Embryonic facial prominence (tissue), 1 donor: ENCODE measurements at regions not wholly inside any gene's neighbourhood (a gene's known extent, or its start where the extent isn't known, plus 50 kb on each side); places are given as distances from the start of the nearest gene placed in this dataset.

Source experiments
- DNase-seq: peaks from one replicate; pipeline ENCODE4 v3.0.0-alpha.2; 2016; ENCODE audit errors: extremely low spot score

- DNase-seq = no peak
Measured at GRCh38 chr3:177978946-177979345, 557.3 kb upstream of the KCNMB2 start.

GRCh38 chr3:177979703-177980102, 556.5 kb upstream of the KCNMB2 start:
- no peak for DNase-seq

GRCh38 chr3:177981576-177981975, 554.7 kb upstream of the KCNMB2 start:
- DNase-seq = no peak

GRCh38 chr3:177982034-177982433, 554.2 kb upstream of the KCNMB2 start:
- no peak for DNase-seq

GRCh38 chr3:177983320-177983719, 552.9 kb upstream of the KCNMB2 start:
- DNase-seq = no peak

GRCh38 chr3:177992993-177993970, 543.0 kb upstream of the KCNMB2 start:
- DNase-seq = no peak

GRCh38 chr3:177994976-177995375, 541.3 kb upstream of the KCNMB2 start:
- no peak for DNase-seq

- DNase-seq = no peak
Measured at GRCh38 chr3:177995381-177996085, 540.7 kb upstream of the KCNMB2 start.

- no peak for DNase-seq
Measured at GRCh38 chr3:178001670-178002101, 534.5 kb upstream of the KCNMB2 start.

DNA sequence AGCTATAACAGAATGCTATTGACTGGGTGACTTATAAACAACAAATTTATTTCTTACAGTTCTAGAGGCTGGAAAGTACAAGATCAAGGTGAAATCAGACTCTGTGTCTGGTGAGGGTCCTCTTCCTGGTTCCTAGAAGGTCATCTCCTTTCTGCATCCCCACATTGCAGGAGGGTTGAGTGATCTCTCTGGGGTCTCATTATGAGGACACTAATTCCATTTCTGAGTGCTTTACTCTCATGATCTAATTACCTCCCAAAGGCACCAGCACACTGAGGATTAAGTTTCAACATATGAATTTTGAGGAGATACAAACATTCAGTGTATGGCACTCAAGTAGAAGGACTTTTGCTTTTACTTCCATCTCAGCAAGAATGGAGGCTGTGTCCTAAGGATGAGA, 534.1 kb upstream of the KCNMB2 start:
- DNase-seq = no peak

- DNase-seq = no peak
Measured at GRCh38 chr3:178003756-178004155, 532.5 kb upstream of the KCNMB2 start.

- no peak for DNase-seq
Measured at GRCh38 chr3:178005961-178006360, 530.3 kb upstream of the KCNMB2 start.

DNA sequence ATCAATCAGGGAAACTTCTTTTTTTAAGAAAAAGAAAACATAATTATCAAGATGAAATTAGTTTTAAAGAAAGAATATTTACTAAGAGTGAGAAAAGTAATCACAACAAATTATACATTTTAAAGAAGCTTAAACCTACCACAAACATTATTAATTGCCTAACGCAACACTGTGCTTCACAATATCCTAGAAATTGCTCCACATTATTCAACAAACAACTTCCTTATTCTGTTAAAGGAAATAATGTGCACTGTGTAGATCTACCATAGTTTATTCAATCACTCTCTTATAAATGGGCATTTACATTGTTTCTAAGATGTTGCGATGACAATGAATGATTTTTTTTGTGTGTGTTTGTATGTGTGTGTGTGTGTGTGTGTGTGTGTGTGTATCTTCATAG, 525.9 kb upstream of the KCNMB2 start:
- no peak for DNase-seq

- DNase-seq = no peak
Measured at GRCh38 chr3:178019645-178020044, 516.6 kb upstream of the KCNMB2 start.

DNA sequence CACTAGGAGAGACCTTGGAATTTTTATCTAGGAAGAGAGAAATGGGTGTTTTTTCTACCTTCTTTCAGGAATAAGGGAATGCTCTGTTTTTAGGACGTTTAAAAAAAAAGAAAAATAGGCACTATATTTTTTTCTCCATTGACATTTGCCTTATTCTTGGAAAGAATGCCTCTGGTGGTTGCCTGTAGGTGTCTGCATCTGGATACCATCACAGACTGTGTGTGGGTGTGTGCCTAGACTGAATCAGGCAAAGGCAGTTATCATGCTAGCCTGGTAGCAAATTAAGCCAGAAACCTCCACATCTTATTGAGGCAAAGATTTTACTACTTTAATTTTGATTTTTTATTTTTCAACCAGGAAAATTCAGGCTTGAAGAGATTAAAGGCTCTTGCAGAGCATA, 513.6 kb upstream of the KCNMB2 start:
- no peak for DNase-seq

GRCh38 chr3:178028933-178029332, 507.3 kb upstream of the KCNMB2 start:
- DNase-seq = no peak

GRCh38 chr3:178036451-178037144, 499.6 kb upstream of the KCNMB2 start:
- DNase-seq = no peak

- no peak for DNase-seq
Measured at GRCh38 chr3:178041931-178042330, 494.3 kb upstream of the KCNMB2 start.

DNA sequence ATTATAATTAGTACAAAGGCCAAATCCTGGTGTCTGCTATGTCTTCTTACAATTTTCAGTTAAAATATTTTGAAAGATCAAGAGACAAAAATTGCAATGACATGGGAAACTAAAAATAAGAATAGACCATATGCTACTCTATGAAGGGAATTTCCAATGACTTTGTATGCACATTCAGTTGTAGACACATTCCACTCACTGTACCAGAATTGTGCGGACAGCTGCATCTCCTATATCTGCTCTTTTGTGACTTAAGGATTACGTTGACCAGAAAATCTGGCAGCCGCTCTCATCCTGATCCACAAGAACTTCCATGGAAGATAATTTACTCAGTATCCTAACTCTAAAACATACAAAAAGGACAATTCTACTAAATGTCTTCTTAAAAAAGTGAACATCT, 493.9 kb upstream of the KCNMB2 start:
- no peak for DNase-seq

GRCh38 chr3:178043084-178043483, 493.2 kb upstream of the KCNMB2 start:
- no peak for DNase-seq

- DNase-seq = no peak
Measured at GRCh38 chr3:178044320-178044719, 491.9 kb upstream of the KCNMB2 start.

- DNase-seq = no peak
Measured at GRCh38 chr3:178047496-178047895, 488.7 kb upstream of the KCNMB2 start.
